ENCODE measurements at regions not wholly inside any gene's neighbourhood (a gene's known extent, or its start where the extent isn't known, plus 50 kb on each side); places are given as distances from the start of the nearest gene placed in this dataset.
"Not testable (repeated sequence)": the region's sequence is repeated elsewhere in the genome, so short reads cannot be mapped to it uniquely, and the experiment has no call there.

- H3K27ac Mint-ChIP-seq; H3K4me1 ChIP-seq (ENCODE audit: control insufficient read depth in 1 of 2, extremely low read depth in 1 of 2, insufficient read depth in 2 of 2, low read length in 2 of 2); H3K27ac ChIP-seq (ENCODE audit: low read length); DNase-seq; H3K36me3 ChIP-seq (ENCODE audit: control insufficient read depth in 2 of 2, extremely low read depth in 1 of 2, insufficient read depth in 1 of 2, low read length in 1 of 2); H3K4me3 Mint-ChIP-seq; H3K4me1 Mint-ChIP-seq; H3K9me3 Mint-ChIP-seq; H3K4me3 ChIP-seq (ENCODE audit: control insufficient read depth in 1 of 2, extremely low read depth in 1 of 2, low read length in 1 of 2); H3K27me3 Mint-ChIP-seq; ATAC-seq (replicated peaks in 1 of 4); CTCF ChIA-PET; H3K9me3 ChIP-seq; POLR2A ChIA-PET; H3K36me3 Mint-ChIP-seq: not testable (repeated sequence)
- 70% methylated on average over 1 of the region's 1 CpG for WGBS (ENCODE audit: insufficient coverage)
- H3K27me3 ChIP-seq (replicated peaks in 1 of 2; ENCODE audit: control insufficient read depth in 2 of 2, extremely low read depth in 1 of 2, insufficient read depth in 2 of 2, low read length in 1 of 2) = peaks cover 0 to 16% of the 10 kb centered on the region in 2 experiments
These were observed 327.9 kb upstream of the WSB1 start for GRCh38 chr17:26965898-26966624.

- H3K4me3 Mint-ChIP-seq; H3K4me1 ChIP-seq (ENCODE audit: control insufficient read depth in 1 of 2, extremely low read depth in 1 of 2, insufficient read depth in 2 of 2, low read length in 2 of 2); DNase-seq; POLR2A ChIA-PET; ATAC-seq (replicated peaks in 1 of 4); H3K27me3 Mint-ChIP-seq; H3K27ac ChIP-seq (ENCODE audit: low read length); CTCF ChIA-PET; H3K36me3 Mint-ChIP-seq; H3K9me3 Mint-ChIP-seq; H3K4me3 ChIP-seq (ENCODE audit: control insufficient read depth in 1 of 2, extremely low read depth in 1 of 2, low read length in 1 of 2); H3K36me3 ChIP-seq (ENCODE audit: control insufficient read depth in 2 of 2, extremely low read depth in 1 of 2, insufficient read depth in 1 of 2, low read length in 1 of 2); H3K4me1 Mint-ChIP-seq; H3K9me3 ChIP-seq; H3K27ac Mint-ChIP-seq: not testable (repeated sequence)
- whole genome bisulfite sequencing (ENCODE audit: insufficient coverage) = no CpG with 5 or more reads among the region's 2 CpGs
- peaks cover 0 to 16% of the 10 kb centered on the region in 2 experiments for H3K27me3 ChIP-seq (replicated peaks in 1 of 2; ENCODE audit: control insufficient read depth in 2 of 2, extremely low read depth in 1 of 2, insufficient read depth in 2 of 2, low read length in 1 of 2)
These were observed 327.2 kb upstream of the WSB1 start for GRCh38 chr17:26966625-26967179.

GRCh38 chr17:26981845-26982425 lies 312.0 kb upstream of the WSB1 start:
- H3K36me3 Mint-ChIP-seq; POLR2A ChIA-PET; H3K4me3 Mint-ChIP-seq; H3K27ac Mint-ChIP-seq; H3K36me3 ChIP-seq (ENCODE audit: control insufficient read depth in 2 of 2, extremely low read depth in 1 of 2, insufficient read depth in 1 of 2, low read length in 1 of 2); H3K27me3 ChIP-seq (replicated peaks in 1 of 2; ENCODE audit: control insufficient read depth in 2 of 2, extremely low read depth in 1 of 2, insufficient read depth in 2 of 2, low read length in 1 of 2); ATAC-seq (replicated peaks in 1 of 4); H3K27ac ChIP-seq (ENCODE audit: low read length); H3K4me1 ChIP-seq (ENCODE audit: control insufficient read depth in 1 of 2, extremely low read depth in 1 of 2, insufficient read depth in 2 of 2, low read length in 2 of 2); H3K4me1 Mint-ChIP-seq; CTCF ChIA-PET; DNase-seq; H3K27me3 Mint-ChIP-seq; H3K9me3 ChIP-seq; H3K4me3 ChIP-seq (ENCODE audit: control insufficient read depth in 1 of 2, extremely low read depth in 1 of 2, low read length in 1 of 2): not testable (repeated sequence)
- 94% methylated on average over 30 of the region's 30 CpGs for WGBS (ENCODE audit: insufficient coverage)
- H3K9me3 Mint-ChIP-seq = peaks cover 0 to 21% (median 3%) of the 10 kb centered on the region in 3 donors

- 66% methylated on average over 2 of the region's 3 CpGs for WGBS (ENCODE audit: insufficient coverage)
- H3K27ac Mint-ChIP-seq; H3K36me3 ChIP-seq (ENCODE audit: control insufficient read depth in 2 of 2, extremely low read depth in 1 of 2, insufficient read depth in 1 of 2, low read length in 1 of 2); H3K4me3 Mint-ChIP-seq; POLR2A ChIA-PET; H3K27ac ChIP-seq (ENCODE audit: low read length); H3K27me3 ChIP-seq (replicated peaks in 1 of 2; ENCODE audit: control insufficient read depth in 2 of 2, extremely low read depth in 1 of 2, insufficient read depth in 2 of 2, low read length in 1 of 2); H3K9me3 ChIP-seq; H3K4me3 ChIP-seq (ENCODE audit: control insufficient read depth in 1 of 2, extremely low read depth in 1 of 2, low read length in 1 of 2); ATAC-seq (replicated peaks in 1 of 4); CTCF ChIA-PET; H3K36me3 Mint-ChIP-seq; H3K4me1 Mint-ChIP-seq; H3K4me1 ChIP-seq (ENCODE audit: control insufficient read depth in 1 of 2, extremely low read depth in 1 of 2, insufficient read depth in 2 of 2, low read length in 2 of 2); DNase-seq; H3K27me3 Mint-ChIP-seq: not testable (repeated sequence)
- peaks cover 0 to 21% (median 3%) of the 10 kb centered on the region in 3 donors for H3K9me3 Mint-ChIP-seq
These were observed 311.4 kb upstream of the WSB1 start for GRCh38 chr17:26982563-26982962.

GRCh38 chr17:26987851-26988250 lies 306.1 kb upstream of the WSB1 start:
- peaks cover 0 to 17% (median 3%) of the 10 kb centered on the region in 3 donors for H3K9me3 Mint-ChIP-seq
- H3K36me3 Mint-ChIP-seq; DNase-seq; POLR2A ChIA-PET; H3K36me3 ChIP-seq (ENCODE audit: control insufficient read depth in 2 of 2, extremely low read depth in 1 of 2, insufficient read depth in 1 of 2, low read length in 1 of 2); ATAC-seq (replicated peaks in 1 of 4); H3K27me3 Mint-ChIP-seq; H3K9me3 ChIP-seq; H3K4me1 Mint-ChIP-seq; H3K27ac ChIP-seq (ENCODE audit: low read length); H3K27ac Mint-ChIP-seq; H3K4me3 ChIP-seq (ENCODE audit: control insufficient read depth in 1 of 2, extremely low read depth in 1 of 2, low read length in 1 of 2); CTCF ChIA-PET; H3K4me1 ChIP-seq (ENCODE audit: control insufficient read depth in 1 of 2, extremely low read depth in 1 of 2, insufficient read depth in 2 of 2, low read length in 2 of 2); H3K27me3 ChIP-seq (replicated peaks in 1 of 2; ENCODE audit: control insufficient read depth in 2 of 2, extremely low read depth in 1 of 2, insufficient read depth in 2 of 2, low read length in 1 of 2); H3K4me3 Mint-ChIP-seq: not testable (repeated sequence)
- WGBS (ENCODE audit: insufficient coverage) = no CpG with 5 or more reads among the region's 3 CpGs

- CTCF ChIA-PET; H3K36me3 Mint-ChIP-seq; H3K27me3 ChIP-seq (replicated peaks in 1 of 2; ENCODE audit: control insufficient read depth in 2 of 2, extremely low read depth in 1 of 2, insufficient read depth in 2 of 2, low read length in 1 of 2); H3K27ac Mint-ChIP-seq; H3K9me3 Mint-ChIP-seq; H3K4me1 ChIP-seq (ENCODE audit: control insufficient read depth in 1 of 2, extremely low read depth in 1 of 2, insufficient read depth in 2 of 2, low read length in 2 of 2); H3K9me3 ChIP-seq; POLR2A ChIA-PET; H3K36me3 ChIP-seq (ENCODE audit: control insufficient read depth in 2 of 2, extremely low read depth in 1 of 2, insufficient read depth in 1 of 2, low read length in 1 of 2); DNase-seq; ATAC-seq (replicated peaks in 1 of 4); H3K4me3 ChIP-seq (ENCODE audit: control insufficient read depth in 1 of 2, extremely low read depth in 1 of 2, low read length in 1 of 2); H3K27ac ChIP-seq (ENCODE audit: low read length); H3K27me3 Mint-ChIP-seq; H3K4me3 Mint-ChIP-seq; H3K4me1 Mint-ChIP-seq: not testable (repeated sequence)
- 75% methylated on average over 3 of the region's 6 CpGs for WGBS (ENCODE audit: insufficient coverage)
These were observed 299.3 kb upstream of the WSB1 start for GRCh38 chr17:26994648-26995047.
